GM19438 (cell line): ENCODE measurements at regions not wholly inside any gene's neighbourhood (a gene's known extent, or its start where the extent isn't known, plus 50 kb on each side); places are given as distances from the start of the nearest gene placed in this dataset.

Experiments
- ATAC-seq: cut with Tn5 transposase; IDR thresholded peaks from one replicate; pipeline ENCODE4 v1.9.1; 2021; ENCODE audit warnings: low read depth; ENCODE audit not compliant: unreplicated experiment

DNA sequence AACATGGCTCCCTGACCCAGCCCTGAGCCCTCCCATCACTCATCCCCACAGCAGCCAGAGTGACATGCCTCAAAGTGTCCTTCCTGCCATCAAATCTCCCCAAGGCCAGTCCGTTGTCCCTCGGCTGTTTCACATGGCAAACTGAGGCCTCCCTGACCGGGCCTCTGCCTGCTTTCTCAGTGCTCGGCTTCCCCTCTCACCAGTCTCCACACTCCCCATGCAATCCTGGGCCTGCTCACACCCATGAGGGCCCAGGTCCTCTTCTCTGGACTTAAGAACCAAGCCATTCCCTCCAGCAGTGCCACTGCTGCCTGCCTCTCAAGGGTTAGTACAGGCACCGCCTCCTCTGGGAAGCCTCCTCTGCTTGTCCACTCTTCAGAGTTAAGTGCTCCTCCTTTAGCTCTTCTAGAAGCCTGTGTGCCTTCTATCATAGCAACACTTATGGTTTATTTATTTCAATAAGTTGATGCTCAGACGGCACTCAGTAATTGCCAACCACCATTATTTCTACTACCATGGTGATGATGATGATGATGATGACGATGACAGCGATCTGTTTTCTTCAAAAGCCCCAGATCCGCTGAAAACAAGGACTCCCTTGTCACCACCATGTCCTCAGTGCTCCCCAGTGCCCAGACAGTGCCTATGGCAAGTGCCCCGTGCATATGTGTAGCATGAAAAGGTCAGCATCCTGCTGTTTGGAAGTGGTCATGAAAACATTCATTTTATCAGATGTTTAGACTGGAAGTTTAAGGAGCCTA is 449.0 kb downstream of the CDH26 start:
- ATAC-seq, result no peak

DNA sequence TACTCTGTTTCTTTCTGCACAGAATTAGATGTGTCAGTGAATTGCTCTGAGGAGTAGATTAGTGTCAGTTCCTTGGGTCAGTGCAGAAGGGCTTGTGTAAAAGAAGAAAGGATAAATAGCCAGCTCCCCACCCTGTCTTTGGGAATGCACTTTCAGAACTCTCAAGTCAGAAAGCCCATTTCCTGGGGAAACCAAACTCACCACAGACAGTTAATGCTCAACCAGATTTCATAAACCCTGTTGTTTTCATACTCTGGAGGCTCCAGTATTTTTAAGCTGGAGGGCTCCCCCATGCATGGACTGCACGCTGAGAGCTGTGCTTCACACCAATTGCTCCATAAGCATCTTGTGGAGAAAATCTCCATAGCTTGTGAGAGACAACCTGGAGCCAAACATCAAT is 449.7 kb downstream of the CDH26 start:
- ATAC-seq, result no peak

DNA sequence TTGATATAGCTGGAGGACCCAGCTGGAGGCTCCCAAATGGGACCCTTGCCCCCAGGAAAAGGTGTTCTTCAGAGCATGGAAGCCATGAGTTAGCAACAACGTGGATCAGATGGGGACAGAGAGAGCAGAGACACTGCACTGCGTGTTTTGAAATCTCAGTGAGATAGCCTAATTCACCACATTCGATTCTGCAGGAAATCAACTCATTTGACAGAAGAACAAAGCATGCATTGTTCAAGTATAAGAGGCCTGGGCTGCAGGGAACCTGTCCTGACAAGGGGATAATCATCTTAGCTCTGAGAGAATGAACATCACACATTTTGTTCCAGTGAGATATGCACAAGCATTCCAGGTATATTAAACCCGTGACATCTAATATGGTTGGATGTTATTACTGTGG is 450.2 kb downstream of the CDH26 start:
- ATAC-seq, result no peak

DNA sequence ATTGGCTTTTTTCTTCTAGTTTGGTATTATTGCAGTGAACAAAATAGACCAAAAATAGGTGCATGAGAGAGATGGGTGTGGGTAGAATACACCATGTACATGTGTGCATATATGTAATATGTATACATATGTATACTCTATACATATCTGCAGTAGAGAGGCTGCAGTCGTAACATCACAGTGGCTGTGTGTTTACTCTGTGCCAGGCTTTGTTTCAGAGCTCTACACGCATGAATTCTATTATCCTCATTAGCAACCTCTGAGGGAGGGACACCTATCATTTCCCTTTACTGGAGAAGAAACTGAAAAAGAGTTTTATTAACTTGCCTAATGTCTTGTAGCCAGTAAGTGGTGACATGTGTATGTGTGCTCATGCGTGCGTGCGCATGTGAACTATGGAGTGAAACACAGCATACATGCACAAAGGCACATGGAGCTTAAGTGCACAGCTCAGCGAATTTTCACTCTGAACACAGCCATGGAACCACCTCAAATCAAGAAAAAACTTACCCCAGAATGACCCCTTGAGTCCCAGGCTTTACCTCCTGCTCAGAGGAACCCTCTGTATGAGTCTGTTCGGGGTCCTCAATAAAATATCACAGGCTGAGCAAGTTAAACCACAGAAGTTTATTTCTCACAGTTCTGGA is 452.5 kb downstream of the CDH26 start:
- ATAC-seq, result no peak

DNA sequence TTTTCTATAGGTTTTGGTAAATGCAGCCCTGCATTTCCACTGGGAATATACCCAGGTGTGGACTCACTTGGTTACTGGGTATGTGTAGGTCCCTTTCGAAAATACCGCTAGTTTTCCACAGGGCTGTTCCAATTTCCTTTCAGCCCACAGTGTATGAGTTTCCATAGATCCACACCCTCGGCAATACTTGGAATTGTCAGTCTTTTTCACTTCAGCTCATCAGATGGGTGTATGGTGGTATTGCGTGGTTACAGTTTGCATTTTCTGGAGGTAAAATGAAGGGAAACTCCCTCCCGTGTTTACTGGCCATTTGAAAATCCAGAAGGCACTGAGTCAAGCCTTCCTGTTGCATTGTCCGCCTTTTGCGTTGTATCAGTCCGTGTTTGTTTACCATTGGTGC is 453.6 kb downstream of the CDH26 start:
- ATAC-seq, result no peak

GRCh38 chr20:60420676-60421229 is 462.5 kb downstream of the CDH26 start:
- ATAC-seq, result no peak

- ATAC-seq, result no peak
Measured at GRCh38 chr20:60422848-60423247, 464.6 kb downstream of the CDH26 start.

DNA sequence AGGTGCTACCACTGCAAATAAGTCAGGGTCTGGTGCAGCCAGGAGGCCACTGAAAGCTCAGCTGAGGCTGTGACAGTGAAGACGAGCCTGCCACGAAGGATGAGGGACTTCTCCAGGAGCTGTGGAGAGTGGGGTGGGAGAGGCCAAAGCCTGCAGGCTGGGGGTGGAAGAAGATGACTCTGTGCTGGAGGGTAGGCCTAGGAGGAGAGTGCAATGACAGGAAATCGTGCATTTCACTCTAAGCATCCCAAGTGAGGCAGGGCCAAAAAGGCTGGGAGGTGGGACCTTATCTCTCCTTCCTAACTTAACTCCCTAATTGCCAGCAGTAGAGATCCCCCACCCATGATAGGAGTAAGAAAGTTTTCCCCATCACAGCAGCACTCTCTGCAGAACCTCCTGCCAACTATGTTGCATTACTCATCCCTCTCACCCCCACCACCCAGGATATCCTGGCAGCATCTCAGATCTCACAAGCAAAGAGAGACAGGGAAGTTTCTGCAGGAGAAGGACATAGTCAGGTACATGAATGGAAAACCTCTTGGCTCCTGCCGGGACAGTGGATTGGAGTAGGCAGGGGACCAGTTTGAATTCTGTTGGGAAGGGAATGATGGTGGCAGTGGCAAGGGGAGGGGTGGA is 466.2 kb downstream of the CDH26 start:
- no peak for ATAC-seq

DNA sequence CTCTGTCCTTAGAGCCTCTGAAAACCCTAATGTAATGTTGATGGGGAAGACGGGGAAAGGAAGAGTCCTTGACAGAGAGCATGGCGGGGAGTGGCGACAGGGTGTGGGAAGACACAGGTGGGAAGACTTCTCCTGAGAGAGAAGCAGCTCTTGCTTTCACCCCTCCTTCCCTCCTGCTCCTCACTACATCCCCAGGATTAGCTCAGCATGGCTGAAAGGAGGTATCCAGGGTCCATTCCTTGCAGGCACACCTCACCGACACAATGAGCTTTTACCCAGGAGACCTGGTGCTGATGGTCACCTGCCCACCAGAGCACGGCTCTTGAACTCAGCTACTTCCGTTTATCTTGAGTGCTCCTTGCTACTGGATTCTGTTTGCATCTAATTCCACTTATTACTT is 469.3 kb downstream of the CDH26 start:
- no peak for ATAC-seq

- no peak for ATAC-seq
Measured at GRCh38 chr20:60428651-60429050, 470.4 kb downstream of the CDH26 start.

DNA sequence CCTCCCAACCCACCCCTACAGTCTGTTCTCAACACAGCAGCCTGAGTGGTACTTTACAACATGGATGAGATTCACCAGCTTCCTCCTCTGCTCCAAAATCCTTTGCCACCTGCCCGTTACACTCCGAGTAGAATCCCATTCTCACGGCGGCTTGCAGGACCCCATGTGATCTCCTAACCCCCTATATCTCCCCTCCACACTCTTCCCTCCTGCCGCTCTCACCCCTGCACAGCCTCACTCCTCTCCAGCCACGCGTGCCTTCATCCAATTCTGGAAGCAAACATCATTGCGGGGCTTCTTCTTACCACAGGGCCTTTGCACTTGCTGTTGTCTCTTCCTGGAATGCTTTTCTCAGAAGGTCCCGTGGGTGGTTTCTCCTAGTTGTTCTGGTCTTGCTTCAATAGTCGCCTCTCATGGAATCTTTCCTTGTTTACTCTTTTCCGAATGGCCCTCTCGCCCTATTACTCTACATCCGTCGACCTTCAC is 472.3 kb downstream of the CDH26 start:
- ATAC-seq, result no peak

DNA sequence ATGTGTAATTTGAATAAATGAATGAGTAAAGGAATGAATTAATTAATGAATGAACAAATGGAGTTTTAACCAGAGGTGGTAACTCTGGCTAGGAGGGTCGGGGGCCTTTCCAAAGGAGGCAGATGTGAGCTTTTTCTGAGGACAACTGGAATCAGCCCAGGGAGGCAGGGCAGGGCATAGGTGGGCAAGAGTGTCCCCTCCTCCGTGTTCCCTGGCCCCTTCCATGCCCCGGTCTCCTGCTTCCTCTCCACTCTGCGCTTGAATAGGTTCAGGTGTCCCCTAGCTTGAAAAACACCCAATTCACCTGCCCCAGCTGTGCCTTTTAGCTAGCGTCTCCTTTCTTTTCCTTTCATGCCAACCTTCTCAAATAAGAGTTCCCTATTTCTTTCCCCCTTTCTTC is 473.1 kb downstream of the CDH26 start:
- no peak for ATAC-seq

DNA sequence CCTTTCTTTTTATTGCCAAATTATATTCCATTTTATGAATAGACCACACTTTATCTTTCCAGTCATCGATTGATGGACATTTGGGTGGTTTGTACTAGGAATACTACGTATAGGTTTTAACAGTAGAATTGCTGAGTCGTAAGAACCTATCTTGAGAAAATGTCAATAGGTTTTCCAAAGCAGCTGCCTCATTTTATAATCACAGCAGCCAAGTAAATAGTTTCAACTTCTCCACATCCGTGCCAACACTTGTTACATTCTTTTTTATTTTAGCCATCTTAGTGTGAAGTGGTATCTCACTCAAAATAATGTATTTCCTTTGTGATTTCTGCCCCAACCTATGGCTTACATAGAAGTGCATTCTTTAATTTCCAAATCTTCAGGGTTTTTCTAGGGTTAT is 479.2 kb downstream of the CDH26 start:
- no peak for ATAC-seq

DNA sequence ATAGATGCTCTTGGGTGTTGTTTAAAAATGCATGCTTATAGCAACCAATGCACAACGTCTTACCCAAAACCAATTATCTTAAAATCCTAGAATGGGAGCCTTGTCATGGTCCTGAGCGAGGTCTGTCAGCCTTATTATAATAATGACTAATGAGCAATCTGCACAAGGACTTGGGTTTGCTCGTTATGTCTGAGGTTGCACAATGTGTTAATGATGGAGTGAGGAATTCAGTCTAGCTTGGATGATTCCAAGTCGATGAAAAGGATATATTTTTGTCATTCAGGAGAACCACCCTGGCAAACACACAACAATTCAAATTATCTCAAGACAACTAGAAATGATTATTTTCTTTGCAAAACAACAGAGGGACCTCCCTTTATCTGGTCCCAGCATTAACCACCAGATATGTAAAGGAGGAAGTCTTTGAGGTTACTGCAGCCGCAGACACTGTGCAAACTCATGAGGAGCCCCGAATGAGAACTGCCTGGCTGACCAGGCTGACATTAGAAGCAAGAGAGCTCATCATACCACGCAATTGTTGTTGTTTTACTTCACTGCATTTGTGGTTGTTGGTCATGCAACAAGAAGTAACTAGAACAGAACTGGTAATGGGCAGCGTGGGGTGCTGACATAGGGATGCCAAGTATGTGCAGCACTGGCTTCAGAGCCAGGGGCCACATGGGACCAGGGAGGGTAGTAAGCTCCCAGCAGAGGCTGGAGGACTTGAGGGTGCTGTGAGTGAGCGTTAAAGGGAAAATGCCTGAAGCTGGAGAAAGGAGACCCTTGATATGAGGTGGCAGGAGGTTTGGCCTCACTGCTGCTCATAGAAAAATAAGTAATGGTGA is 488.3 kb downstream of the CDH26 start:
- no peak for ATAC-seq

DNA sequence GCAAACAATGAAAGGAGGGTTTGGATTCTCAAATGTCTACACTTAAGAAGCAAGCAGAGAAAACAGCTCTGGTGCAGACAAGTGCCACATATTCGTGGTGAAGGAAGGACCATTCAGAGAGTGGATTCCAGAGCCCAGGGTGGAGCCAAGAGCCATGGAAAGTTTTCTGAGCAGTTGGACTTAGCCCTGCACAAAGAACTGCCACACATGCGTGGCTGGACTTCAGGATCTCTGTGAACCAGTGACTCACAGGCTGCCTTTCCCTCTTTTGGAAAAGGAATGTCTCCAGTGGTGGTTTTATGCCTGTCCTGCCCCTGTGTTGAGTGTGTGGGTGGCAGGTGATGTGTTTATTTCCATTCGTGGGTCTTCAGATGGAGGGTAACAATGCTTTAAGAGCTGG is 489.5 kb downstream of the CDH26 start:
- ATAC-seq, result no peak

DNA sequence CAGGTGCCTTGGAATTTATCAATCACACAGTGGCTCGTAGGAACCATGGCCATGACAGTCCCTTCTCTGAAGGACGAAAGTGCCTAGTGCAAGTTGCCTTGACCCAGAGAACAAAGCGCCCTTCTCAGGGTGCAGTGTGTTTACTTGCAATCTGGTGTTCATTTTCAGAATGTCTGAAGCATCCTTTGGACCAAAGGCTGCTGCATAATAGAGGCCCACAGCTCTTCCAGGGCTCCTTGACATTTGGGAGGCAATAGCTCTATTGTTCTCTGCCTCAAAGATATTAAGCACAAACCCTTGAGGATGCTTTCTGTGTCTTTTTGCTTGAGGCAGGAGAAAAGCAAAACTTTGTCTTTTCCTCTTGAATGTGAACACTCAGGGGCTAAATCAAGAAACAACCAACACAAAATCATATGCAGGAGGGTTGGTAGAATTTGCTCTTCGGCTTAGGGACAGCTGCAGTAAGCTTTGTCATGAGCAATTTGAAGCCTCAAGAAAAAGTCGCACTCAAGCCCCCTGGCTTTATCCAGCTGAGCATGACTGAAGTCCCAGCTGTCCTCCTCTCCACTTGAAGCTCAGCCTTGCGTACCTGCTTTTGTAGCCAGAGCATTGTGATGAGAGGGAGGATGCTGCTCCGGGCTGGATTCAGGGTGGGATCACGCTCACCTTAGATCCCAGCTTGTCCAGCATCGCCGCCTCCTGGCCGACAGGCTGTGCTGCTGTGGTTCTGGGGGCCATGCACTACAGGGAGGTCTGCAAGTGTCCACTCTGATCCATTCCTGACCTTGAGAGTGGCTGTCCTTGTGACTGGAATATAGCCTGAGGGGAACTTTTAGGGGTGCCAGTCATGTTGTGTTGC is 495.4 kb downstream of the CDH26 start:
- ATAC-seq, result no peak

- no peak for ATAC-seq
Measured at GRCh38 chr20:60454491-60454890, 496.3 kb downstream of the CDH26 start.

GRCh38 chr20:60455272-60455671 is 497.0 kb downstream of the CDH26 start:
- ATAC-seq, result no peak

- no peak for ATAC-seq
Measured at GRCh38 chr20:60459212-60459611, 501.0 kb downstream of the CDH26 start.

- ATAC-seq, result no peak
Measured at GRCh38 chr20:60461993-60462392, 503.8 kb downstream of the CDH26 start.
